ENCODE measurements at regions not wholly inside any gene's neighbourhood (a gene's known extent, or its start where the extent isn't known, plus 50 kb on each side); places are given as distances from the start of the nearest gene placed in this dataset.

GRCh38 chr15:66912441-66912840, 153.0 kb upstream of the SMAD3 start:
- no peak for TF ChIP-seq CTCF (IDR thresholded peaks at IDR 0.05 in 2 of 3, conservative IDR thresholded peaks at IDR 0.05 in 1 of 3; ENCODE audit: borderline replicate concordance in 1 of 3, insufficient read depth in 1 of 3, low read depth in 2 of 3, low read length in 2 of 3)
- TF ChIP-seq SRF (IDR thresholded peaks at IDR 0.05; ENCODE audit: low read depth): no peak
- no peak for TF ChIP-seq ZBTB33 (IDR thresholded peaks at IDR 0.05; ENCODE audit: extremely low read depth, insufficient replicate concordance, low read length)
- no peak for TF ChIP-seq POLR2A (IDR thresholded peaks at IDR 0.05; ENCODE audit: borderline replicate concordance, extremely low read depth, insufficient read depth, insufficient read length)
- TF ChIP-seq SP1 (IDR thresholded peaks at IDR 0.05; ENCODE audit: low read depth): no peak
- no peak for TF ChIP-seq RAD21 (IDR thresholded peaks at IDR 0.05; ENCODE audit: low read depth)
- TF ChIP-seq EZH2phosphoT487 (IDR thresholded peaks at IDR 0.05; ENCODE audit: borderline replicate concordance): no peak
- TF ChIP-seq CEBPB (IDR thresholded peaks at IDR 0.05; ENCODE audit: low read depth): no peak
- TF ChIP-seq JUND (IDR thresholded peaks at IDR 0.05): no peak
- no peak for TF ChIP-seq ZNF274 (IDR thresholded peaks at IDR 0.05; ENCODE audit: low read depth, low read length)
- no peak for TF ChIP-seq YY1 (IDR thresholded peaks at IDR 0.05; ENCODE audit: extremely low read depth, insufficient replicate concordance, low read depth, low read length)
